Mucosa of descending colon (tissue), 3 donors: ENCODE measurements at regions not wholly inside any gene's neighbourhood (a gene's known extent, or its start where the extent isn't known, plus 50 kb on each side); places are given as distances from the start of the nearest gene placed in this dataset.
A peak's percentile ranks its signal among the peaks of the same experiment; 100 is the strongest.

Source experiments
- ATAC-seq: fragments of 200-7000 bp; cut with Tn5 transposase; one replicate; pipeline ENCODE4 v1.9.1; 2020; ENCODE audit warnings: mild to moderate bottlenecking, moderate library complexity
- DNase-seq, 3 donors: peaks; one replicate each; pipeline ENCODE4 v3.0.0-alpha.2; 2020
- H3K36me3 ChIP-seq: fragments of 200-600 bp; one replicate; pipeline ENCODE4 v1.8.0; 2021; ENCODE audit warnings: low read depth, mild to moderate bottlenecking
- H3K4me1 ChIP-seq: fragments of 200-600 bp; one replicate; pipeline ENCODE4 v1.8.0; 2021; ENCODE audit warnings: low read depth, mild to moderate bottlenecking
- H3K4me3 ChIP-seq: fragments of 200-600 bp; one replicate; pipeline ENCODE4 v1.8.0; 2021; ENCODE audit warnings: mild to moderate bottlenecking
- H3K9me3 ChIP-seq: fragments of 200-600 bp; one replicate; pipeline ENCODE4 v1.8.0; 2021; ENCODE audit warnings: mild to moderate bottlenecking
- intact Hi-C, 2 donors: fragments of 100-400 bp; cut with DNase I in 1 of 2; cut with micrococcal nuclease in 1 of 2; formaldehyde crosslinking; loops; one replicate each; pipeline versions ENCODE4 v1.11.0 to v1.11.1; 2022; cut with DNase I, micrococcal nuclease
- TF ChIP-seq, protein P1 (sequence below): fragments of 200-600 bp; IDR thresholded peaks from one replicate; pipeline ENCODE4 v1.8.0; 2022; ENCODE audit warnings: antibody characterized with exemption, mild to moderate bottlenecking
- donor health status: DM: no; HTN: no; CAD: no; lungs with moderate emphysema.
- donor health status: DM: no; HTN: no; CAD: no.
- donor health status: DM: no; HTN: yes; CAD: no.

DNA sequence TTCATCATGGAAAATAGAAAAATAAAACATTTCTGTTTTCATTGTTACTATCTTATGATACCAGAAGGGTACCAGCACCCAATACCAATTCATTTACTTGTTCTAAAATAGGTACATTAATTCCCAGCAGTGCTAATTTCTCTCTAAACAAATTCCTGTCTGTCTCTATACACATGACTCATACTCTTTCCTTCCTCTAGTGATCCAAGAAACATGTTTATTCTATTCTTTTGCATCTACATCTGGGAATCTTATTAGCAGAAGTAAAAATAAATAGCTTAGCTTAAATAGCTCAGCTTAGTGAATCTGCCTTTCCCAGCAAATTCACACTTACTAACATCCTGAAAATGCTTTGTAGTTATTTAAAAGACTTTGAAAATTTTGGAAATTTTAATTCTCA lies 84.5 kb upstream of the MAPRE2 start:
- no peak for ATAC-seq
- TF ChIP-seq, protein P1, sequence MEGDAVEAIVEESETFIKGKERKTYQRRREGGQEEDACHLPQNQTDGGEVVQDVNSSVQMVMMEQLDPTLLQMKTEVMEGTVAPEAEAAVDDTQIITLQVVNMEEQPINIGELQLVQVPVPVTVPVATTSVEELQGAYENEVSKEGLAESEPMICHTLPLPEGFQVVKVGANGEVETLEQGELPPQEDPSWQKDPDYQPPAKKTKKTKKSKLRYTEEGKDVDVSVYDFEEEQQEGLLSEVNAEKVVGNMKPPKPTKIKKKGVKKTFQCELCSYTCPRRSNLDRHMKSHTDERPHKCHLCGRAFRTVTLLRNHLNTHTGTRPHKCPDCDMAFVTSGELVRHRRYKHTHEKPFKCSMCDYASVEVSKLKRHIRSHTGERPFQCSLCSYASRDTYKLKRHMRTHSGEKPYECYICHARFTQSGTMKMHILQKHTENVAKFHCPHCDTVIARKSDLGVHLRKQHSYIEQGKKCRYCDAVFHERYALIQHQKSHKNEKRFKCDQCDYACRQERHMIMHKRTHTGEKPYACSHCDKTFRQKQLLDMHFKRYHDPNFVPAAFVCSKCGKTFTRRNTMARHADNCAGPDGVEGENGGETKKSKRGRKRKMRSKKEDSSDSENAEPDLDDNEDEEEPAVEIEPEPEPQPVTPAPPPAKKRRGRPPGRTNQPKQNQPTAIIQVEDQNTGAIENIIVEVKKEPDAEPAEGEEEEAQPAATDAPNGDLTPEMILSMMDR = no peak
- no peak overlapping the region for H3K4me3 ChIP-seq
- intact Hi-C loops = no loop called here
- H3K36me3 ChIP-seq = no peaks in the 10 kb centered on the region
- no peak for DNase-seq
- no peaks in the 10 kb centered on the region for H3K4me1 ChIP-seq
- no peaks in the 10 kb centered on the region for H3K9me3 ChIP-seq

DNA sequence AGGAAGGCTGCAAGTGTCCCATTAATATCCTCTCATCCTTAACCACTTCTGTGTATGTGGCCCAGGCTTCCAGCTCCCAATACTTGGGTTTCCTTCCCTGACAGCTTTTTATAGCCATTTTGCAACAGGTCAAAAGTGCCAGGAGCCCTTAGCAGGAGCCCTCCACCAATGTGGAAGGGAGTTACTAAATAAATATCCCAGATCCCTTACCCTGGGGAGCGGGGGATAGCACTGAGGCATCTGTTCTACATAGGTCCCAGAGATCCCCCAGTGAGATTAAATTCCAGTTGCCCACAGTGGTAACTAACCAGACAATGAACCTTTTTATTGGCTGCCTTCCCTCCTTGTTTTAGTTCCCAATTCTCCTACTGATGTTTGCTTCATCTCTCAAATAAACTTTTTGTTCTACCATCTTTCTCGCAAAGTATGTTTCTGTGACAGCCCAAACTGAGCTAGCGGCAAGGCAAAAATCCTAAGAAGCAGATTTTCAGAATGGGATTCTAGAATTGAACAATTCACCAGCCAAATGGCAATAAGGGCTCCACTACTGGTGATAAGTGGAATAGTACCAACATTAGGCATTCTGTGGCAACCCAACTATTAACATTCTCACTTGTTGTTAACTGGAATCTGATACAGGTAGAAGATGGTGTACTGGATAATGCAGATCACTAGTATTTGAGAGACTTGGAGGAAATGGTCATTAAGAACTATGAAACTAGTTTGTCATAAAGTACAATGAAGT lies 83.9 kb upstream of the MAPRE2 start:
- TF ChIP-seq, protein P1 = no peak
- intact Hi-C loops = no loop called here
- ATAC-seq = no peak

DNA sequence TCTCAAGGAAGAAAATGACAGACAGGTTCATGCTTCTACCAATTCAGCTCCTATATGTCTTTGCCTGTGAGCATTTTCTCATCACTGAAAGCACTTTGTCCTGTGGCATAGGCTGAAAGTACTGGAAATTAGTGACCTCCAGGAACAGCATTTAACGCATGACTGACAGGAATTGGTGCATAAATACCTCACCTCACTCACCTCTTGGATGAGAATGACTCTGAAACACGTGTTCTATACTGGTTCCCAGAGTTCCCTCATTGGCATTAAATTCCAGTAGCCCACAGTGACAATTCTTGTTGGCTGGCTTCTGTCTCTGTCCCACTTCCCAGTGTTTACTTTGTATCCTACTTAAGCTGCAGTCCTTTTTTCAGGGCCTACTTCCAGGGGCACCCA lies 83.4 kb upstream of the MAPRE2 start:
- Histone ChIP-seq H3K9me3 (no peaks in the 10 kb centered on the region), H3K36me3 (no peaks in the 10 kb centered on the region), H3K4me1 (no peaks in the 10 kb centered on the region), H3K4me3 (no peak overlapping the region)
- intact Hi-C loops = no loop called here
- TF ChIP-seq, protein P1 = no peak
- ATAC-seq (no peak), DNase-seq (no peak)

More for the DNA sequence above, 83.9 kb upstream of the MAPRE2 start:
- Histone ChIP-seq H3K4me3 (no peak overlapping the region), H3K36me3 (no peaks in the 10 kb centered on the region), H3K4me1 (no peaks in the 10 kb centered on the region), H3K9me3 (no peaks in the 10 kb centered on the region)
- DNase-seq = no peak

DNA sequence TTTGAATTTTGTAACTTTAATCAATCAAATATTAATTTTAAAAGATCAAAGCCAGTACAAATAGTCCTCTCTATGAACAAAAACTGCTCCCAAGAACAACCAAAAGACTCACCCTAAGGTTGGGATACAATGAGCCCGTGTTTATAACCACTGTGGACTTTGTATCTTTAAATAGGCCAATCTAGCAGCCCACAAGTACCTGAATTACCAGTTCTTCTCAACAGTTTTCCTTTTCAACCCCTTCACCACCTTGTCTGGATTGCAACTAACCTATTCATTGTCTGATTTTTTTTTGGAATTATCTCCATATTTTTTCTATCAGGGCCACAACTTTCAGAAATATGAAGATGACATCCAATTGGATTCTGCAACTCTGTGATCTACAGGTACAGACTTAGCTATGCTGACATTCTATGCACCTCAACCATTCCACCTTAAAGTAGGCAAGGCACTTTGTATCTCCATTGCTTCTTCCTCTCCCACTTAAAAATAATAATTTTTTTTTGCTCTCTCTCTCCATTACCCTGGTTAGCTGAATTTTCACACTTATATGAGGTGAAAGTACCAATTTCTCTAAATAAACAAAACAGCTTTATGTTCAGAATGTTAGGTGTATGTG lies 81.9 kb upstream of the MAPRE2 start:
- ATAC-seq (peak; percentile 97), DNase-seq (peak in 1 of 3 donors; percentile 47)

GRCh38 chr18:34959989-34960388 lies 81.2 kb upstream of the MAPRE2 start:
- Histone ChIP-seq H3K4me1 (no peaks in the 10 kb centered on the region), H3K9me3 (no peaks in the 10 kb centered on the region), H3K4me3 (no peak overlapping the region), H3K36me3 (no peaks in the 10 kb centered on the region)
- no peak for DNase-seq
- ATAC-seq = peak; percentile 53
- intact Hi-C loops = no loop called here
- TF ChIP-seq, protein P1 = no peak

More for the DNA sequence above, 81.9 kb upstream of the MAPRE2 start:
- Histone ChIP-seq H3K36me3 (no peaks in the 10 kb centered on the region), H3K9me3 (no peaks in the 10 kb centered on the region), H3K4me3 (no peak overlapping the region), H3K4me1 (no peaks in the 10 kb centered on the region)
- intact Hi-C loops = no loop called here
- TF ChIP-seq, protein P1 = no peak
